ENCODE measurements at regions not wholly inside any gene's neighbourhood (a gene's known extent, or its start where the extent isn't known, plus 50 kb on each side); places are given as distances from the start of the nearest gene placed in this dataset.

DNA sequence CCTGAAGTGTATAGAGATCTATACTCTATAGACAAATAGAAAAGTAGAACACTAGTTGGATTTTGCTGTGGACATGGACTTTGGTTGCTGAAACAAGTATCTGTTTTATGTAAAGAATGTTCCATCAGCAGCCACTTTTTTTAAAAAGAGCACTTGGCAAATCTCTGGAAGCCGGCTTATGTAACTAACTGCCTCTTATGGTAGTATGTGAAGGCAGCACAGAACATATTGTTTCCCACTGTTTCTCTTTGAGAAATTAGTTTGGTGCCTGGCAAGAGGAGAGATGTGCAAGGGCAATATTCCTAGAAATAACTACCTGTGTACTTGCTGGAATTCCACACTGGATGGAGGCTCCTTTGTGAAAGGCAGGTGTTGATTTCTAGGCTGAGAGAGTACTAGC, 242.3 kb upstream of the PREP start:
- Mint-ChIP-seq H3K4me3 (no peak overlapping the region), H3K4me1 (peaks cover 4% of the 10 kb centered on the region; the same call in 2 of the 3 replicates), H3K9me3 (peaks cover 4% of the 10 kb centered on the region; the same call in 1 of the 3 replicates), H3K36me3 (ENCODE audit: low read depth) (no peaks in the 10 kb centered on the region), H3K27ac (no peak overlapping the region), H3K27me3 (ENCODE audit: insufficient read depth, low read depth, poor library complexity) (no peaks in the 10 kb centered on the region)
- no peak overlapping the region for H3K4me3 ChIP-seq
- H3K27ac ChIP-seq (ENCODE audit: low read depth): no peak overlapping the region
- no peaks in the 10 kb centered on the region for H4K20me1 ChIP-seq (replicated peaks; ENCODE audit: insufficient read depth)
- no peaks in the 10 kb centered on the region for H3F3A ChIP-seq (replicated peaks; ENCODE audit: low read depth)
- H3K27me3 ChIP-seq (ENCODE audit: insufficient read depth): no peaks in the 10 kb centered on the region
- no peaks in the 10 kb centered on the region for H3K9me2 ChIP-seq (ENCODE audit: insufficient read depth)
- H3K4me1 ChIP-seq (ENCODE audit: insufficient read depth): no peaks in the 10 kb centered on the region
- H3K4me2 ChIP-seq: no peak overlapping the region
- no peak for DNase-seq (ENCODE audit: low spot score)
- H2AFZ ChIP-seq: no peak overlapping the region
- H3K36me3 ChIP-seq (ENCODE audit: insufficient read depth): no peaks in the 10 kb centered on the region
- ATAC-seq: no peak
- H3K79me2 ChIP-seq (replicated peaks; ENCODE audit: insufficient read depth): no peaks in the 10 kb centered on the region
- no peak for TF ChIP-seq ZNF331 (CRISPR knock-in tag; IDR thresholded peaks at IDR 0.05; ENCODE audit: low read depth)
- no peak for TF ChIP-seq NANOG (IDR thresholded peaks at IDR 0.05; ENCODE audit: borderline replicate concordance)
- TF ChIP-seq, protein P1, sequence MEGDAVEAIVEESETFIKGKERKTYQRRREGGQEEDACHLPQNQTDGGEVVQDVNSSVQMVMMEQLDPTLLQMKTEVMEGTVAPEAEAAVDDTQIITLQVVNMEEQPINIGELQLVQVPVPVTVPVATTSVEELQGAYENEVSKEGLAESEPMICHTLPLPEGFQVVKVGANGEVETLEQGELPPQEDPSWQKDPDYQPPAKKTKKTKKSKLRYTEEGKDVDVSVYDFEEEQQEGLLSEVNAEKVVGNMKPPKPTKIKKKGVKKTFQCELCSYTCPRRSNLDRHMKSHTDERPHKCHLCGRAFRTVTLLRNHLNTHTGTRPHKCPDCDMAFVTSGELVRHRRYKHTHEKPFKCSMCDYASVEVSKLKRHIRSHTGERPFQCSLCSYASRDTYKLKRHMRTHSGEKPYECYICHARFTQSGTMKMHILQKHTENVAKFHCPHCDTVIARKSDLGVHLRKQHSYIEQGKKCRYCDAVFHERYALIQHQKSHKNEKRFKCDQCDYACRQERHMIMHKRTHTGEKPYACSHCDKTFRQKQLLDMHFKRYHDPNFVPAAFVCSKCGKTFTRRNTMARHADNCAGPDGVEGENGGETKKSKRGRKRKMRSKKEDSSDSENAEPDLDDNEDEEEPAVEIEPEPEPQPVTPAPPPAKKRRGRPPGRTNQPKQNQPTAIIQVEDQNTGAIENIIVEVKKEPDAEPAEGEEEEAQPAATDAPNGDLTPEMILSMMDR (conservative IDR thresholded peaks at IDR 0.05; ENCODE audit: low read depth in 2 of 2): no peak
- no peak for TF ChIP-seq EZH2 (IDR thresholded peaks at IDR 0.05; ENCODE audit: low read depth, unreplicated experiment)
- TF ChIP-seq, protein P2, sequence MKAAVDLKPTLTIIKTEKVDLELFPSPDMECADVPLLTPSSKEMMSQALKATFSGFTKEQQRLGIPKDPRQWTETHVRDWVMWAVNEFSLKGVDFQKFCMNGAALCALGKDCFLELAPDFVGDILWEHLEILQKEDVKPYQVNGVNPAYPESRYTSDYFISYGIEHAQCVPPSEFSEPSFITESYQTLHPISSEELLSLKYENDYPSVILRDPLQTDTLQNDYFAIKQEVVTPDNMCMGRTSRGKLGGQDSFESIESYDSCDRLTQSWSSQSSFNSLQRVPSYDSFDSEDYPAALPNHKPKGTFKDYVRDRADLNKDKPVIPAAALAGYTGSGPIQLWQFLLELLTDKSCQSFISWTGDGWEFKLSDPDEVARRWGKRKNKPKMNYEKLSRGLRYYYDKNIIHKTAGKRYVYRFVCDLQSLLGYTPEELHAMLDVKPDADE (IDR thresholded peaks at IDR 0.05): no peak
- no peak for TF ChIP-seq ZNF114 (CRISPR knock-in tag; IDR thresholded peaks at IDR 0.05)
- no peak for TF ChIP-seq ZNF462 (CRISPR knock-in tag; IDR thresholded peaks at IDR 0.05)
- no peak for TF ChIP-seq EZH2phosphoT487 (IDR thresholded peaks at IDR 0.05; ENCODE audit: unreplicated experiment)
- no peak for TF ChIP-seq JUNB (IDR thresholded peaks at IDR 0.05; ENCODE audit: unreplicated experiment)
- TF ChIP-seq CREB1 (CRISPR knock-in tag; IDR thresholded peaks at IDR 0.05; ENCODE audit: low read depth): no peak
- TF ChIP-seq STAT1 (IDR thresholded peaks at IDR 0.05; ENCODE audit: unreplicated experiment): no peak
- TF ChIP-seq POLR2AphosphoS5 (IDR thresholded peaks at IDR 0.05; ENCODE audit: low read depth): no peak
- TF ChIP-seq, protein P3, sequence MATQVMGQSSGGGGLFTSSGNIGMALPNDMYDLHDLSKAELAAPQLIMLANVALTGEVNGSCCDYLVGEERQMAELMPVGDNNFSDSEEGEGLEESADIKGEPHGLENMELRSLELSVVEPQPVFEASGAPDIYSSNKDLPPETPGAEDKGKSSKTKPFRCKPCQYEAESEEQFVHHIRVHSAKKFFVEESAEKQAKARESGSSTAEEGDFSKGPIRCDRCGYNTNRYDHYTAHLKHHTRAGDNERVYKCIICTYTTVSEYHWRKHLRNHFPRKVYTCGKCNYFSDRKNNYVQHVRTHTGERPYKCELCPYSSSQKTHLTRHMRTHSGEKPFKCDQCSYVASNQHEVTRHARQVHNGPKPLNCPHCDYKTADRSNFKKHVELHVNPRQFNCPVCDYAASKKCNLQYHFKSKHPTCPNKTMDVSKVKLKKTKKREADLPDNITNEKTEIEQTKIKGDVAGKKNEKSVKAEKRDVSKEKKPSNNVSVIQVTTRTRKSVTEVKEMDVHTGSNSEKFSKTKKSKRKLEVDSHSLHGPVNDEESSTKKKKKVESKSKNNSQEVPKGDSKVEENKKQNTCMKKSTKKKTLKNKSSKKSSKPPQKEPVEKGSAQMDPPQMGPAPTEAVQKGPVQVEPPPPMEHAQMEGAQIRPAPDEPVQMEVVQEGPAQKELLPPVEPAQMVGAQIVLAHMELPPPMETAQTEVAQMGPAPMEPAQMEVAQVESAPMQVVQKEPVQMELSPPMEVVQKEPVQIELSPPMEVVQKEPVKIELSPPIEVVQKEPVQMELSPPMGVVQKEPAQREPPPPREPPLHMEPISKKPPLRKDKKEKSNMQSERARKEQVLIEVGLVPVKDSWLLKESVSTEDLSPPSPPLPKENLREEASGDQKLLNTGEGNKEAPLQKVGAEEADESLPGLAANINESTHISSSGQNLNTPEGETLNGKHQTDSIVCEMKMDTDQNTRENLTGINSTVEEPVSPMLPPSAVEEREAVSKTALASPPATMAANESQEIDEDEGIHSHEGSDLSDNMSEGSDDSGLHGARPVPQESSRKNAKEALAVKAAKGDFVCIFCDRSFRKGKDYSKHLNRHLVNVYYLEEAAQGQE (IDR thresholded peaks at IDR 0.05; ENCODE audit: unreplicated experiment): no peak
